Activated B cell treated with CpG ODN at 0.5 μM for 24 hours (primary cell): ENCODE measurements at regions not wholly inside any gene's neighbourhood (a gene's known extent, or its start where the extent isn't known, plus 50 kb on each side); places are given as distances from the start of the nearest gene placed in this dataset.

Experiments used
- ATAC-seq: fragments of 200-7000 bp; cut with Tn5 transposase; one replicate; pipeline ENCODE4 v1.10.0; 2021; ENCODE audit warnings: low read depth, mild to moderate bottlenecking, moderate library complexity
- CTCF ChIA-PET: fragments of 350-600 bp; sonication (Branson Sonifier 250); formaldehyde crosslinking; loops from one replicate; lab custom pipeline; 2021; ENCODE audit warnings: antibody characterized with exemption; lab: Charles Lee
- POLR2A ChIA-PET: fragments of 350-600 bp; sonication (Branson Sonifier 250); formaldehyde crosslinking; loops from one replicate; lab custom pipeline; 2021; ENCODE audit warnings: antibody characterized with exemption; lab: Charles Lee
- DNase-seq: peaks from one replicate; pipeline ENCODE4 v3.0.0; 2022
- H3K27ac Mint-ChIP-seq: one replicate; pipeline ENCODE4 v1.8.0; 2020; ENCODE audit warnings: mixed read lengths
- H3K27me3 Mint-ChIP-seq: one replicate; pipeline ENCODE4 v1.8.0; 2021; ENCODE audit warnings: mixed read lengths
- H3K36me3 Mint-ChIP-seq: one replicate; pipeline ENCODE4 v1.8.0; 2021; ENCODE audit warnings: low read depth, mixed read lengths
- H3K4me1 Mint-ChIP-seq: one replicate; pipeline ENCODE4 v1.8.0; 2021; ENCODE audit warnings: mixed read lengths
- H3K4me3 Mint-ChIP-seq: one replicate; pipeline ENCODE4 v1.8.0; 2020; ENCODE audit warnings: mild to moderate bottlenecking, mixed read lengths
- H3K9me3 Mint-ChIP-seq: one replicate; pipeline ENCODE4 v1.8.0; 2020; ENCODE audit warnings: mixed read lengths
- CTCF ChIP-seq: fragments of 200-600 bp; IDR thresholded peaks from one replicate; pipeline ENCODE4 v1.8.0; 2022; ENCODE audit warnings: antibody characterized with exemption, mild to moderate bottlenecking
- intact Hi-C: fragments of 100-400 bp; cut with micrococcal nuclease; formaldehyde crosslinking; loops from one replicate; pipeline ENCODE4 v1.15.1; 2024

- no peaks in the 10 kb centered on the region for H3K9me3 Mint-ChIP-seq
- no peaks in the 10 kb centered on the region for H3K4me1 Mint-ChIP-seq
- TF ChIP-seq CTCF, result no peak
- H3K27ac Mint-ChIP-seq, result no peak overlapping the region
- no peak for DNase-seq
- ChIA-PET CTCF (no interaction called here), POLR2A (no interaction called here)
- no peak overlapping the region for H3K4me3 Mint-ChIP-seq
- no peaks in the 10 kb centered on the region for H3K36me3 Mint-ChIP-seq
- ATAC-seq, result no peak
- H3K27me3 Mint-ChIP-seq, result no peaks in the 10 kb centered on the region
- intact Hi-C loops, result no loop called here
Observed at GRCh38 chr10:130843051-130843653, 468.4 kb downstream of the TCERG1L start.

- intact Hi-C loops, result no loop called here
- ATAC-seq, result no peak
- CTCF ChIA-PET, result no interaction called here
Observed at GRCh38 chr10:130844310-130844709, 467.2 kb downstream of the TCERG1L start.

DNA sequence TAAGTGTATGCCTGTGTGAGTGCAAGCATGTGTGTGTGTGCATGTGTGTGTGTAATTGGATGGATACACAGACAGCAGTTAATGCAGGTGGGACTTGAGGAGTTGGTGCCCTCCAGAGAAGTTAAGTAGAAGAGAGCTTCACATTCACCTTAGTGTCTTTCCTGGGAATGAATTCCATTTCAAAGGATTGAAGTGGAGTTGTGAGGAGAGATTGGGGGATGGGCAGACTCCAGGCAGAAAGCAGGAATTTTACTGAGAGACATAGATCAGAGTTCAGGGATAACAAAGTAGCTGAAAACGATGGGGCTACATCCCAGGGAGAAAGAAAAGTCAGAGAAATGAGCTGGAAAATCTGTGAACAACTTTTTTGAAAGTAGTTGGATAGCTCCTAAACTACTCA lies 464.4 kb downstream of the TCERG1L start:
- POLR2A ChIA-PET, result no interaction called here
- ATAC-seq (no peak), DNase-seq (no peak)
- H3K27me3 Mint-ChIP-seq, result no peaks in the 10 kb centered on the region
- H3K27ac Mint-ChIP-seq, result no peak overlapping the region
- H3K4me1 Mint-ChIP-seq, result no peaks in the 10 kb centered on the region
- no peak overlapping the region for H3K4me3 Mint-ChIP-seq
- no peak for TF ChIP-seq CTCF
- H3K9me3 Mint-ChIP-seq, result peaks cover 7% of the 10 kb centered on the region
- CTCF ChIA-PET, result interaction anchor here (1.2 kb wide), 1 partner anchor 9 kb away, joined by 3 read pairs; no protein-coding TSS in a partner anchor
- no peaks in the 10 kb centered on the region for H3K36me3 Mint-ChIP-seq
- intact Hi-C loops, result no loop called here

More at GRCh38 chr10:130844310-130844709, 467.2 kb downstream of the TCERG1L start:
- no peak overlapping the region for H3K4me3 Mint-ChIP-seq
- no peaks in the 10 kb centered on the region for H3K4me1 Mint-ChIP-seq
- H3K27ac Mint-ChIP-seq, result no peak overlapping the region
- no peaks in the 10 kb centered on the region for H3K27me3 Mint-ChIP-seq
- TF ChIP-seq CTCF, result no peak
- no peaks in the 10 kb centered on the region for H3K9me3 Mint-ChIP-seq
- POLR2A ChIA-PET, result no interaction called here
- no peaks in the 10 kb centered on the region for H3K36me3 Mint-ChIP-seq
- no peak for DNase-seq

DNA sequence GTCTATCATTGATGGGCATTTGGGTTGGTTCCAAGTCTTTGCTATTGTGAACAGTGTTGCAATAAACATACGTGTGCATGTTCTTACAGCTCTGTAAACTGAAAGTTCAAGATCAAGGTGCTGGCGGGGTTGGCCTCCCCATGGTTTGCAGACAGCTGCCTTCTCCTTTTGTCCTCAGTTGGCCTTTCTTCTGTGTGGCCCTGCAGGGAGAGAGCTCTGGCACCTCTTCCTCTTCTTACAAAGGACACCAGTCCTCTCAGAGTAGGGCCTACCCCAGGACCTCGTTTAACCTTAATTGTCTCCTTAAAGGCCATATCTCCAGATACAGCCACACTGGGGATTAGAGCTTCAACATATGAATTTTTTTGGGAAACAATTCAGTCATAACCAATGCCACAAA lies 462.7 kb downstream of the TCERG1L start:
- H3K9me3 Mint-ChIP-seq, result peaks cover 10% of the 10 kb centered on the region
- no peak overlapping the region for H3K27ac Mint-ChIP-seq
- no peak for TF ChIP-seq CTCF
- no peak overlapping the region for H3K4me3 Mint-ChIP-seq
- no peaks in the 10 kb centered on the region for H3K27me3 Mint-ChIP-seq
- CTCF ChIA-PET, result no interaction called here
- H3K4me1 Mint-ChIP-seq, result no peaks in the 10 kb centered on the region
- POLR2A ChIA-PET, result no interaction called here
- intact Hi-C loops, result no loop called here
- H3K36me3 Mint-ChIP-seq, result no peaks in the 10 kb centered on the region
- no peak for ATAC-seq
- DNase-seq, result no peak

DNA sequence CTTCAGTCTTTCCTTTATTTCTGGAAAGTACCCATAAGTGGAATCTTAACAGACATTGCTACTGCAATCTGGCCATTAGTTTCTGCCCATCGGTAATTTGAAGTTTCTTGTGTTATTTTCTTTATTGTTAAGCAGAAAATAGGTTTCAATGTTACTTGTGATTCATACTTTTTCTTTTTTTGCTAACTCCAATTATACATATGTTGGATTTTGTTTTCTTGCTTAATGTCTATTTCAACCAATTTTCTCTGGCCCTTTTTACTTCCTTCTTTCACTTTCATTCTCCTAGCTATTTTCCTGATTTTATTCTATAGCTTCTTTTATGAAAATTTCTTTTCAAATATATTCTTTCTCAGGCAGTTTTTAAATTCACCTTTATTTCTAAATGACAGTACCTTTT lies 457.4 kb downstream of the TCERG1L start:
- ATAC-seq, result no peak
- CTCF ChIA-PET, result no interaction called here
- no peak overlapping the region for H3K27ac Mint-ChIP-seq

More for the DNA sequence above, 457.4 kb downstream of the TCERG1L start:
- peaks cover 23% of the 10 kb centered on the region for H3K9me3 Mint-ChIP-seq
- intact Hi-C loops, result no loop called here
- TF ChIP-seq CTCF, result no peak
- no peaks in the 10 kb centered on the region for H3K4me1 Mint-ChIP-seq
- no peaks in the 10 kb centered on the region for H3K27me3 Mint-ChIP-seq
- H3K36me3 Mint-ChIP-seq, result no peaks in the 10 kb centered on the region
- no peak overlapping the region for H3K4me3 Mint-ChIP-seq
- POLR2A ChIA-PET, result no interaction called here
- no peak for DNase-seq
